NCI-H1092 (cell line): ENCODE measurements at regions not wholly inside any gene's neighbourhood (a gene's known extent, or its start where the extent isn't known, plus 50 kb on each side); places are given as distances from the start of the nearest gene placed in this dataset.
"Not testable (repeated sequence)": the region's sequence is repeated elsewhere in the genome, so short reads cannot be mapped to it uniquely, and the experiment has no call there.

Experiments
- DNase-seq: peaks from one replicate; lab custom pipeline; 2025; lab: John Stamatoyannopoulos, UW

GRCh38 chr10:83517456-83517855, 621.9 kb upstream of the GHITM start:
- DNase-seq: no peak

GRCh38 chr10:83518779-83519178, 620.5 kb upstream of the GHITM start:
- DNase-seq: no peak

GRCh38 chr10:83520386-83520785, 618.9 kb upstream of the GHITM start:
- DNase-seq: not testable (repeated sequence)

- no peak for DNase-seq
Measured at GRCh38 chr10:83522456-83522855, 616.9 kb upstream of the GHITM start.

GRCh38 chr10:83522881-83523386, 616.4 kb upstream of the GHITM start:
- DNase-seq: no peak

- no peak for DNase-seq
Measured at GRCh38 chr10:83527934-83528333, 611.4 kb upstream of the GHITM start.

DNA sequence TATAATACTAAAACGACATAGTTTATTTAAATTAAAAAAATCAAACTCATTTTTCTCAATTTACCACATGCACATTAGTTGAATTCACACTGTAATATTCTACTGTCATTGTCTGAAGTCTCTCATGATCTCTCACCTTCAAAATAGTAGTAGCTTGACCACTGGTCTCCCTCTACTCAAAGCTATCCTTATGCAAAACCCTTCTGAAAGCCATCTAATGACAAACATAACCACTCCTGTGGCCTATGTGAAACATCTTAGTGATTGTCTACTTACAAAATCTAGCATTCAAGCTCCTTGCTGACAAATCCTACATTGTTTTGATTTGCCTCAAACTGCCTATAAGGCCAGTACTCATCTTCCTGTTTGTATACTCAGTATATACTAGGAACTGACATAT, 606.0 kb upstream of the GHITM start:
- DNase-seq: no peak

DNA sequence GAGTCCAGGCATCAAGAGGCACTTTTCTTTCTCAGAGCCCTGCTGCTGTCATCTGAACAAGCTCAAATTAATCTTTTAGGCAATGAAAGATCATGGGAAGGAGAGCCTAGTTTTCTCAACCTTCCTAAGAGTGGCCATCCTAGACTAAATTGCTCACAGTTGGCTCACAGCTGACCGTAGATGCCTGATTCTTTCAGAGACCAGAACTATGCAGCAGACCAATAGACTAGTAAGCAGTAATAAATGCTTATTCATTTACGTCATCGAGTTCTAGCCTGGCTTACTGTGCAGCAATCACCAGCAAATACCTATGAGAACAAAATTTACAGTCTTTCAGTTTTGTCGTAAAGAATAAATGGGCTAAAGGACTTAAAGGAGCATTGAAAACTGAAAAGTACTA, 602.9 kb upstream of the GHITM start:
- DNase-seq: no peak

DNA sequence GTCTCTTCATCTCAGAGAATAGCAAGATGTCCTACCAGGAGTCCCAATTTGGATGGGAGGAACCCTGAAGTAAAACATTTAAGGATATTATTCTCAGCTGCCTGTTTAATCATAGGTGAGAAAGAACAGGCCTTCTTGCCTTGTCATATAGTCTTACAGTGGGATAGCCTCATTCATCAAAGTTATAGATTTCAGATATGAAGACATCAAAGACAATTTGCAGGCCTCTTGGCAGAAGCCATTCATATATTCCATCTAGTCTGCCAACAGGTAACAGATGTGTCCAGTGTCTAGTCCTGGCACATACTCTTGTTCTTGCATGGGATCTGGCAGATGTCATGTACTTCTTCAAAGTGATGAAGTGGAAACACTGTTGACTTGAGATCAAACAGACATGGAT, 601.3 kb upstream of the GHITM start:
- DNase-seq: no peak

DNA sequence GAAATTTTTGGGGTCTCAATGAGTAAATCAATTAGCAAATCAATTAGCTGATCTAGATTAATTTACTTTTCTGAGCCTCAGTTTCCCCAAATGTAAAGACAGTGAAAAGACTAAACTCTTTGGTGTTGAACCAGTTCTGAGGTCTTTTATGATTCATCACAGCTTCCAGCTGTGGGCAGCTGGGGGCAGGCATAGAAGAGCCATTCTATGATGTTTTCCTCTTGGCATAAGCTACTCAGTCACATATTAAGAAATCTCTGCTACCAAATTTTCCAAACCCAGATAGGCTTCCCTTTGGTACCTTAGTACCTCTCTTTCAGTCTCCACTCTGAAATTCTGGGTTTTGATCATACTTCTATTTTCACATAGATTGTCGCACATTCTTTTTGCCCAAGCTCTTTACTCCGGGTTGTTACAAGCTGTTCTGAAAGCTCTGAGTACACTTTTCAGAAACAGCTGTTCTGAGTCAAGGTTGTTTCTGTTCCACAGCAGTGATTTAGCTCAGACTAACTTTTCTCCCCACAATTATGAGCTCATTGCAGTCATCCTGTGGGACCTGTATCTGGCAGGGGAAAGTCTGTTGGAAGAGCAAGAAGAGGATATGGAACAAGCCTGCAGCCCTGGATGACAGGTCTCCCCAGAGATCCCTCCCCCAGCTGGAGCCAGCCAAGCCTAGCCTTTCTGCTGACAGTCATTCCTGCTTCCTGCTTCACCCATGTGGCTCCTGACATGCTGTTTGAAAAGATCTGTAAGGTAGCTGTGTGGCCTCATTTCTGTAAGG, 599.6 kb upstream of the GHITM start:
- DNase-seq: no peak

- DNase-seq: no peak
Measured at GRCh38 chr10:83541046-83541445, 598.3 kb upstream of the GHITM start.

DNA sequence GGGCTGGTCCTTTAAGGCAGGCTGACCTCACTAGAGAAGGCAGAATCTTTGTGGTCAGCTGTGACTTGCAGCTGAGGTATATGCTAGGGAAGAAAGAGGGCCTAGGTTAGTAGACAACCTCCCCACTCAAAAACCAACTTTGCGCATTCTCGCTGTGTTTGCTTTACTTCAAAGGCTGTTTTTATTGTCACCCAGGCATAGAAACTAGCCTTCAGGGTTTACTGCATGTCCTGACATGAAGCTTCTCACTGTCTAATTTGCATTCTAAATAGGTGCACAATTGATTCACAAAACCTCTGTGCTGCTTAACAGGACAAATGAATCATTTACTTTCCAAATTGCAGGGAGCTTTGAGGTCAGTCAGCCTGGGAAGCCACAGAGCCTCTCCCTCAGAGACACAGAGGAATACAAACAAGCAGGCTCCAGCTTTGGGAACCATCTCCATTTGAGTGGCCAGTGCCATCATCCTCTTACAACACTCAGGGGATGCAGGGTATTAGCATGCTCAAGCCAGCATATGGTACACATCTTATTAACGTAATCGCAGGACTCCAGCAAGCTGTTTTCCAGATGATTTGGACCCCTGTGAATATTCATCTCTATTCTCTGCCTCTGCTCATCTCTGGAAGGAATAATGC, 596.4 kb upstream of the GHITM start:
- DNase-seq: no peak

DNA sequence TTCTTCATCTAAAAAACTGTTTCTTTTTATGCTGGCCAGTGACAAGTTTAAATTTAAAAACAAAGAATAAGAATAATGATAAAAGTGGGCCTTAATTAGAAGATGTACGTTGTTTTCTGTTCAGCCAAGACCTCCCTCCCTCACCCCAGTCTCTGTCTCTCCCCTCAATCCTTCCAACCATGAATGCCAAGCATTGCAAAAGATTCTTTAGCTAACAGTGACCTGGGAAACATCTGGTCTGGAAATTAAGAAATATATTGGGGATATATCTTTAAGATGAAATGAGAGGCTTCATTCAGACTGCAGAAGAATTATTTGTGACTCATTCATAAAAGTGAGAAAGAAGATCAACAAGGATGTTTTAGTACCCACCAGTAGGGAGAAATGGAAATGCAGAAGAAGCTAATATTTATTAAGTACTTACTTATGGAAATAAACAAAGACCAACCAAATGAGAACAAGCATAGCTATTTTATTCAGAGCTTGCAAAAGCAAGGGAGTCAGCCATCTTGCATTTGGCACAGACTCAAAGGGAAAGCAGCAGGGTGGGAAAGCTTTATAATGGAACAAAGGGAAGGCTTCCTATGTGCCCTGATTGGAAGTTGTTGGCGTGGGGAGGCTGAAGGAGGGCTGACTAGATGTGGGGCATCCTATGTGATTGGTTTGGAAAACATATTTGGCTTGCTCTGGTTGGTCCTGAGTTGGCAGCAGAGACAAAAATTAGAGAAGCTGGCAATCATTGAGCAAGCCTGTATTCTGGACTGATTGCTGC, 595.4 kb upstream of the GHITM start:
- DNase-seq: no peak

DNA sequence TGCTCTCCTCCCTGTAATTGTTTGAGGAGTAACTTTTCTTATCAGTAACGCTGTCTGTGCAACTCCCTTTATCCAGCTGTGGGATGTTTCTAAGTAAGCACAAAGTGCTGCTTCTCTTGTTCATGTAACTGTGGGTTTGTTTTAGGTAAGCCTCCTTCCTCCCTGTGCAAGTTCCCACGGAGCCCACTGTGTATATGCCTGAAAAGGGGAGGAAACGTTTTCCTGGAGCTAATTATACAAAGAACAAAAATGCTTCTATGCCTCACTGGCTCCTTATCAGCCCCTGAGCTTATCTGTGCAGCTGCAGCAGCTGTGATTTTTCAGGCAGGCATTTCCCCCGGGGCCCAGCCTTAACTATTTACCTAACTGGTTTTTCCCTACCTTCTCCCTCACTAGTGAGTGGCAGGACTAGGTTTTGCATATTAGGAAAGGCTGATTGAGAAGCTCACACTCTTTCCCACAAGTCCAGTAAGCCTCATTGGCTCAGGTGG, 593.4 kb upstream of the GHITM start:
- no peak for DNase-seq

- DNase-seq: not testable (repeated sequence)
Measured at GRCh38 chr10:83551190-83551589, 588.1 kb upstream of the GHITM start.

DNA sequence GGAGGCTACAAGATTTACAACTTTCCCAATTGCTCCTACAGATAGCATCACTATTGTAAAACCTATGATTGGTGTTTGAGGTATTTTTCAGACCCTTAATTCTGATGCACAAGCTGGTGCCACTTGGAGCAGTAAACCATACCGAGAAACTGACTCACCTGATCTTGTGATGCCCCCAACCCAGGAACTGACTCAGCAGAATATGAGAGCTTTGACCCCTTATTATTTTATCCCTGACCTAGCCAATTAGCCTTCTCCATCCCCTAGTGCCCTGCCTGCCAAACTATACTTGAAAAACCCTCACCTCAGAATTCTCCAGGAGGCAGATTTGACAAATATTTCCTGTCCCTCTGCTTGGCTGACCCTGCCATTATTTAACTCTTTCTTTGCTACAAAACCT, 585.9 kb upstream of the GHITM start:
- no peak for DNase-seq

DNA sequence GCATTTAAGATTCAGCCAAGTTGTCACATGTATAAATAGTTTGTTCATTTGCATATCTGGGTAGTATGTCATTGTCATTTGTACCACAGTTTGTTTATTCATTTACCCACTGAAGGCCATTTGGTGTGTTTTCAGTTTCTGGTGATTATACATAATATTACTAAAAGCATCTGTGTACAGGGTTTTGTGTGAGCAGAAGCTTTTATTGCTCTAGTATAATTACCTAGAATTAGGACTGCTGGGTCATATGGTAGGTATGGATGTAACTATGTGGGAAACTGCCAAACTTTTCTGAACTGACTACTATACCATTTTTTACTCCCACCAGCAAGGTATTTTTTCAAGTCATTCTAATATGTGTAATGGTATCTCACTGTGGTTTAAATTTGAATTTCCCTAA, 584.0 kb upstream of the GHITM start:
- no peak for DNase-seq

- DNase-seq: no peak
Measured at GRCh38 chr10:83562381-83562780, 576.9 kb upstream of the GHITM start.

- no peak for DNase-seq
Measured at GRCh38 chr10:83564889-83565588, 574.3 kb upstream of the GHITM start.

GRCh38 chr10:83572036-83572435, 567.3 kb upstream of the GHITM start:
- no peak for DNase-seq

- DNase-seq: no peak
Measured at GRCh38 chr10:83574770-83575169, 564.5 kb upstream of the GHITM start.

DNA sequence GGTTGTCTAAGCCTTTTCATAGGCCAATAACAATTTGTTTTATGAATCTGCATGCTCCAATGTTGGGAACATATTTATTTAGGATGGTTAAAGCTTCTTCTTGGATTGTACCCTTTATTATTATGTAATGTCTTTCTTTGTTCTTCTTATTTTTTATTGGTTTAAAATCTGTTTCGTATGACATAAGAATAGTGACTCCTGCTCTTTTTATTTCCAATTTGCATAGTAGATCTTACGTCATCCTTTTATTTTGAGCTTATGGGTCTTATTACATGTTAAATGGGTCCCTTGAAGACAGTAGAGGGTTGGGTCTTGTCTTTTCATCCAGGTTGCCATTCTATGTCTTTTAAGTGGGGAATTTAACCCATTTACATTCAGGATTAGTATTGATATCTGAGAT, 561.9 kb upstream of the GHITM start:
- no peak for DNase-seq
